Stimulated activated CD8-positive, alpha-beta memory T cell treated with anti-CD3 and anti-CD28 coated beads, Interleukin-12 subunit alpha, Interleukin-12 subunit beta, amount 100 ng/mL, for 4 hours (primary cell): ENCODE measurements at regions not wholly inside any gene's neighbourhood (a gene's known extent, or its start where the extent isn't known, plus 50 kb on each side); places are given as distances from the start of the nearest gene placed in this dataset.

ENCODE experiments used
- DNase-seq: peaks from one replicate; pipeline ENCODE4 v3.0.0-alpha.2; 2020; ENCODE audit warnings: low read depth

- no peak for DNase-seq
These were observed 133.4 kb downstream of the PALM2AKAP2 start for GRCh38 chr9:109913461-109913810.

GRCh38 chr9:109914280-109915027 lies 134.5 kb downstream of the PALM2AKAP2 start:
- no peak for DNase-seq

GRCh38 chr9:109916316-109916715 lies 136.3 kb downstream of the PALM2AKAP2 start:
- DNase-seq: no peak

- DNase-seq: no peak
These were observed 138.6 kb downstream of the PALM2AKAP2 start for GRCh38 chr9:109918339-109919163.

- DNase-seq: no peak
These were observed 139.9 kb downstream of the PALM2AKAP2 start for GRCh38 chr9:109919736-109920408.

- no peak for DNase-seq
These were observed 142.8 kb downstream of the PALM2AKAP2 start for GRCh38 chr9:109922617-109923470.

GRCh38 chr9:109923471-109923760 lies 143.4 kb downstream of the PALM2AKAP2 start:
- DNase-seq: no peak

GRCh38 chr9:109923806-109924205 lies 143.8 kb downstream of the PALM2AKAP2 start:
- no peak for DNase-seq

- no peak for DNase-seq
These were observed 145.8 kb downstream of the PALM2AKAP2 start for GRCh38 chr9:109925799-109926198.

GRCh38 chr9:109926421-109926869 lies 146.4 kb downstream of the PALM2AKAP2 start:
- no peak for DNase-seq

GRCh38 chr9:109931623-109932022 lies 151.6 kb downstream of the PALM2AKAP2 start:
- no peak for DNase-seq

GRCh38 chr9:109934136-109934856 lies 154.3 kb downstream of the PALM2AKAP2 start:
- DNase-seq: no peak

- no peak for DNase-seq
These were observed 154.8 kb downstream of the PALM2AKAP2 start for GRCh38 chr9:109934857-109935215.

GRCh38 chr9:109935406-109936087 lies 155.5 kb downstream of the PALM2AKAP2 start:
- no peak for DNase-seq

GRCh38 chr9:109937861-109938453 lies 158.0 kb downstream of the PALM2AKAP2 start:
- DNase-seq: no peak

GRCh38 chr9:109939698-109940342 lies 159.8 kb downstream of the PALM2AKAP2 start:
- no peak for DNase-seq

- DNase-seq: no peak
These were observed 160.6 kb downstream of the PALM2AKAP2 start for GRCh38 chr9:109940561-109940960.

GRCh38 chr9:109941771-109942170 lies 161.8 kb downstream of the PALM2AKAP2 start:
- DNase-seq: no peak

- DNase-seq: no peak
These were observed 165.6 kb downstream of the PALM2AKAP2 start for GRCh38 chr9:109945573-109945972.

- DNase-seq: no peak
These were observed 168.5 kb downstream of the PALM2AKAP2 start for GRCh38 chr9:109948453-109948852.
